PC-9 (cell line): ENCODE measurements at regions not wholly inside any gene's neighbourhood (a gene's known extent, or its start where the extent isn't known, plus 50 kb on each side); places are given as distances from the start of the nearest gene placed in this dataset.

Experiments used
- CTCF ChIP-seq: fragments of 200-600 bp; sonication (generic); conservative IDR thresholded peaks from 2 replicates; pipeline ENCODE4 v1.6.1; 2017; ENCODE audit warnings: mixed run types, antibody characterized with exemption, mild to moderate bottlenecking, moderate library complexity
- EZH2 ChIP-seq: fragments of 200-600 bp; sonication (generic); IDR thresholded peaks from 2 replicates; pipeline ENCODE4 v1.8.0; 2017; ENCODE audit warnings: antibody characterized with exemption, low read depth

GRCh38 chr10:123585477-123586445 lies 80.4 kb upstream of the GPR26 start:
- TF ChIP-seq CTCF, result no peak
- TF ChIP-seq EZH2, result no peak
